ELF-1 (cell line): ENCODE measurements at regions not wholly inside any gene's neighbourhood (a gene's known extent, or its start where the extent isn't known, plus 50 kb on each side); places are given as distances from the start of the nearest gene placed in this dataset.
A peak's percentile ranks its signal among the peaks of the same experiment; 100 is the strongest.
"Not testable (repeated sequence)": the region's sequence is repeated elsewhere in the genome, so short reads cannot be mapped to it uniquely, and the experiment has no call there.

ENCODE experiments used
- DNase-seq: peaks from one replicate; pipeline ENCODE4 v3.0.0-alpha.2; 2016; ENCODE audit warnings: low read depth, low spot score

DNA sequence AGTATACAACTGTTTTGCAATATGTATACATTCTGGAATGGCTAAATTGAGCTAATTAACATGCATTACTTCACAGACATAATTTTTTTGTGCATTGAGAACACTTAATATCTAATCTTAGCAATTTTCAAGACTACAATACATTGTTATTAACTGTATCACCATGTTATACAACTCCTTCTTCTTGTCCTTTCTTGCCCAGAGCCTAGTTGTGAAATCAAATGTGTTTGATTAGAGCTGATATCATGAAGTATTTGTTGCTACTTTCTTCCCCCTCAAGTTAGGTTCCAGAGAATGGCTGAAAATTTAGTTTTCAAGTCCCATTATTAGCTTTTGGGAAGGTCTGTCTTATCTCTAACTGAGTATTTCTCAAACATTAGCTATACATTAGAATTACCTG, 607.8 kb downstream of the PSAT1 start:
- no peak for DNase-seq

DNA sequence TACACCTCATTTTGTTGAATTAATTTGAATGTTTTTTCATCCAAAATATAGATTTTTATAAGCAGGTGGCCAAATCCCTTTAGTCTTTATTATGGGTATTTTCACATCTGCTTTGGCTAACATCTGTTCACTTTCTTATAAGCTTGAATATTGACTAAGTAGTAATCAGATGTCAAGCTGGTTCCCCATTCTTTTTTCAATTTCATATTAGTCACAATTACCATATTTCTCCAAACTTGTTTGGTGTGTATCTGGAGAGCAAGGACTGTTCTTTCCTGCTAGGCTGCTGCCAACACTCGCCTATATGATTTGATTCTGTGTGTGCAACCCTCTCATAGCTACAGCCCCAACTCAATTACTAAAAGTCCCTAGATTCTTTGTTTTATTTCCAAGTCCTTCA, 608.5 kb downstream of the PSAT1 start:
- DNase-seq: no peak

DNA sequence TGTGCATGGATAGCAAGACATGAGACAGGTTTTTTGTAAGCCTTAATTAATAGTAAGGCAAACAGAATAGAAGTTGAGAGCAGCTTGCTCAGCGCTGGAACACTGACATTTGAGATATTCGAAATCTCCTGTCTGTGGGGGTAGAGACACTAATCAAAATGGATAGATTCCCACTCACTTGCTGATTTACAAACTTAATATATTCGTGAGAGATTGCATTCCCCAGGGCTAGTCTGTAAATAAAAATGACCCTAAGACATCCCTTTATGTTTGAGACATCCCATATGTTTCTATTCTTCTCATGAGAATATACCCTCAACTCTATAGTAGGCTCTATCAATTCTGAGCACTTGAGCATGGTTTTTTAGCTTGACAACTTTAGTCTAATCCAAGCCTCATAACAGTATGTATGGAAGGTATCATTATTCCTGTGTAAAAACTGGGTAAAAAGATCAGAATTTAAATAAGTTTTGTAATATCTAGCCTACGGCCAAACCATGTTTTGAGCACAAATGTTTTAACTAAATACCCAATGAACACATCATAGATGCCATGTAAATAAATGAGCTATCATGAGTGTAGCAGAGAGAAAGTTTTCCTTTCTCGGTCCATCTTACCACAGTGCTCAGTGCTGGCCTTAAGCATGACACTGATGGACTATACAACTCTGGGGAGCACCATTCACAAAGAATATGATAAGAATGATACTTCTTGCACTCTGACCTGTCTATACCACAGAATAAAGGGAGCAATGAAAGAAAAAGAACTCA, 609.2 kb downstream of the PSAT1 start:
- no peak for DNase-seq

DNA sequence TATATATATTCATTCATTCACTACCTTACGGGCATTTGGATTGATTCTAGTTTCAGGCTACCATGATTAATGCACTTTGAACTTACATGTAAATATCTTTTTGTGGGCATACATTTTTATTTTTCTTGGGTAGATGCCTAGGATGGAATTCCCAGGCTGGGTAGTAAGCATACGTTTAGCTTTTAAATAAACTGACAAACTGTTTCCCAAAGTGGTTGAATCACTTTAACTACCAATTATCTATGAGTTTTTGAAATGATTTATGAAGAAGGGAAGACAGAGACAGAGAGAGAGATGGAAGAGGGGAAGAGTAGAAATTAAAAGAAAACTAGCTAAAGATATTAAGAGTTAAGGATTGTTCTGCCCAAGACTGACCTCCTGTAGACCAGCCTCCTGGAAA, 612.6 kb downstream of the PSAT1 start:
- no peak for DNase-seq

DNA sequence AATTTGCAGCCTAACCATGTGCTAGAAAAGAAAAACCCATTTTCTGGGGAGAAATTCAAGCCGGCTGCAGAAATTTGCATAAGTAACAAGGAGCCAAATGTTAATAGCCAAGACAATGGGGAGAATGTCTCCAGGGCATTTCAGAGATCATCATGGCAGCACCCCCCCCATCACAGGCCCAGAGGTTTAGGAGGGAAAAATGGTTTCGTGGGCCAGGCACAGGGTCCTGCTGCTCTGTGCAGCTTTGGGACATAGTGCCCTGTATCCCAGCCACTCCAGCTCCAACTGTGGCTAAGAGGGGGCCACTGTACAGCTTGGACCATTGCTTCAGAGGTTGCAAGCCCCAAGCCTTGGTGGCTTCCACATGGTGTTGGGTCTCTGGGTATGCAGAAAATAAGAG, 620.0 kb downstream of the PSAT1 start:
- DNase-seq: not testable (repeated sequence)

DNA sequence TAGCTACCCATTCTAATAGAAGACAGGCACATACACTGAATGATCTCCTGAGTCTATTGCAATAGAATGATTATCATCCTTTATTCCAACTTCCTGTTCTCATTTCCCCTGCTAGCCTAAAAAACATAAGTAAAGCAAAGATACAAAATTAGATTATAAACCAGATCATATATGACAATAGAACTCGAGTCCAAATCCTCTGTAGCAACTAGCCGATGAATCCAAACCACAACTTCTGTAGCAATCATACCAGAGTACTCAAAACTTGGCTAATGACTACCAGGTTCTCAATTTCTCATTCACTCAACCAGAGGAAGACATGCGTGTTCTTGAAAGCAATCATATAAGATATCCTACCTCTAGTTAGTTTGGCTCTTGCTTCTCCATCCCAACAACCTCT, 622.1 kb downstream of the PSAT1 start:
- no peak for DNase-seq

DNA sequence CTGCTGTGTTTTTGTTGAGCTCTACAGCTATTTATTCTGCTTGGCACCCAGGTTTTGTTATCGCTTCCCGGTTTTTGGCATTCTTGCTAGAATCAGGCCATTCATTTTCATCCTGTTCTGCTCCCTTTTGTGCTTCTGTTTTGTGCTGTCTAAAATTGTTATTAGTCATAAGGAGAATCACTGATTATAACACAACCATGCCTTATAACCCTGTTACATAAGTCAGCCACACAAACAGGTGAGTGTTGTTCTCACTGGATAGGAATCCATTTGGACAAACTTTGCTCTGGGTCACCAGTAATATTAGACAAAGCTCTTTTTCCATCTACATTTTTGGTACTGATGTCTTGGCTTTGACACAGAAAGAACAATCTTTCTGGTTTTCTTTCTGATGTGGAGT, 622.8 kb downstream of the PSAT1 start:
- no peak for DNase-seq

DNA sequence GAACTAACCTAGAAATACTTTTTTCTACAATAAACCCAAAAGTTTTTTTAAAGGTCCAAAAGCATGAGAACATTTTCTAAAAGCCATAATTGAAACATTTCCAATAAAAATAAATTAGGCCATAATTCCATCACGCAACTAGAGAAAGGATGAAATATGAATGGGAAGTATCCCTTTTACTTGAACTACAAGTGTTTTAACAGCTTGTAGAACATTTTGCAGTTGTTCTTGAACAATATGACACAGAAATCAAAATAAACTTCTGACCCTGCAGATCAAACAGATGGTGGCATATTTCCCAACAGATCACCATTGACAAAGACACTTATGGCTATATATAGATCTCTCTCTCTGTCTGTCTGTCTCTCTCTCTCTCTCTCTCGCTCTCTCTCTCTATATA, 624.4 kb downstream of the PSAT1 start:
- no peak for DNase-seq

DNA sequence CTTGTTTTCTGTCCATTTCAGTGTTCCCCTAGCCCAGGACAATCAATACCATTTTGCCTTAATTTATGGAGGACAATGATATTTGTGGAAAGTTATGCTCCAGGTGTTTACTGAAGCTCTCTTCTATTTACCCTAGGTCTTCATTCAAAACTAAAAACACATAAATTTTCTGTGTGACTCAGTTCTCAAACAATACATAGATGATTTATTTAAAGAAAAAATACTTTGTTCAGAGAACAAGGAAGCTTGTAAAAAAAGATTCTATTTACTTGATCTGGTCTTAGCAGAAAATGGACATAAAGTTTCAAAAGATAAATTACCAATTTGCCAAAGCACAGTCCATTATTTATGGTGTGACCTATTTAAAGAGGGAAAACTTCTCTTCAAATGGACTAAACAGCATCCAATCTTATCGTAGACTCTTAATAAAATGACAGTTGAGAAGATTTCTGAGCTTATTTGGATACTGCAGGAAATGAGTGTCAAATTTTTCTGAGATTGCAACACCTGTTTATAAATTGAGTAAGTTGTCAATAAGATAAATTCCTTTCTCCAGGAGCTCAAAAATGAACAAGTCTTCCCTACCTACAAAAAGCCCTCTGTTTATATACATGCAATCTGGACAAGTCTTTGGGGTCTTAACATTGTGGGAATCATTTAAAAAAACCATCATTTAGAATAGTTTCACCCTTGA, 627.2 kb downstream of the PSAT1 start:
- DNase-seq: no peak

DNA sequence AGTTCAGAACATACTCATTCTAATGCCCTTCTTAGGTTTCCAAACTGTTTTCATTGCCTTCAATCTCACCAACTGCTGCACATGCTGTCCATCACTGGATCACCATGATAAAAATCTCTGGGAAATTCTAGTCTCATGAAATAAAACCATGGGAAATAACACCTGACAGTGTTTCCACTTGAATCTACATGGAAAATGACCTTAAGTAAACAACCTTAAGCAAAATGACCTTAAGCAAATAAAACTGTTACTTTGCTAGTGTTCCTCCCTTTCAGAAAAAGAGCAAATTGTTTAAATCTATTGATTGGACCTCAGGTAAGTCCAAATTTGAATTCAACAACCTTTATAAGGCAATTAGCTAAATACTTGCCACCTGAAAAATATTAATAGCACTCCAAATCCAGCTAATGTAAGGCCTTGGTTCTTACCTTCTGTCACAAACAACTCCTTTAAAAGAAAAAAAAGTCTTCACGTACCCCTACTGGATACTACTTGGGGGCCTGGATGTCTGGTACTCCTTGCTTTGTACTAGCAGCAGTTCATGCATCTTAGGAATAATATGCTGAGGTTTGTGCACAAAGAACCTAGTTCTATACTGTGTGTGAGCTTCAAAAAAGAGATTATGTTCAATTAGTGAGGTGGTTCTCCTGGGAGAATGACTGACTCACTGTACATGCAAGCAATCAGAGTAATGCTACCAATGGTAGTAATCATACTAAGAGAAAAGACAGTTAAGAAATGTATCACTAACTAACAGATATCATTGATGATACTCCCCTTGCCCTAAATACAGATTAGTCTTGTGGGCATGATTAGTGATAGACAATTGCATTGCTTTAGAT, 630.4 kb downstream of the PSAT1 start:
- DNase-seq: no peak

DNA sequence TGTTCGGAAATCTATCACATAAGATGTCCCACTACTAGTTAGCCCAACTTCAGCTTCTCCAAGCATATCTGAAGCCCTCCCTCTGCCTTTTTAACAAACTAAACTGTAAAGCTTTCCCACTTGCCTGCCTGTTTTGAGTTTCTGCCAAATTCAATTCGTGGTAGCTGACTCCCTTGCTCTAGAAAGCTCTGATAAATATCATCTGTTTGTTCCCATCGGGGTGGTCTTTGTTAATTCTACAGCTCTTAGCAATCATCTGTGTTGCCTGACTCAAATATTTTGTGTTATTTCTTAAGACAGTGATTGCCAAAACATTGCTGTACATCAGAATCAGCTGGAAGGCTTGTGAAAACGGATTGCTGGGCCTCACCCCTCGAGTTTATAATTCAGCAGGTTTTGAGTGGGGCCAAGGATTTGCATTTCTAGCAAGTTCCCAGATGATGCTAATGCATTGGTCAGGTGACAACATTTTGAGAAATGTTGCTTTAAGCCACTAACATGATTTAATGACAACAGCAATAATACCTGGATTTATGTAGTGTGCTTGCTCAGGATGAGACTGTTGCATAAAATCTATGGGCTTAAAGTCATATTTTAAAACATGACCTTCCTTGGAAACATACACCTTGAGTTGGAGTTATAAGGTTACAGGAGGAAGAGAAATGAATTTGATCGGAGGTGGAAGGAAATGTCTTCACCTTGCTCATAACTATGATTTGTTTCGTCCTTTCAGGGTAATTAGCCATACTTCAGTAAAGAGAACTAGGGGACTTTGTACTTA, 631.9 kb downstream of the PSAT1 start:
- no peak for DNase-seq

DNA sequence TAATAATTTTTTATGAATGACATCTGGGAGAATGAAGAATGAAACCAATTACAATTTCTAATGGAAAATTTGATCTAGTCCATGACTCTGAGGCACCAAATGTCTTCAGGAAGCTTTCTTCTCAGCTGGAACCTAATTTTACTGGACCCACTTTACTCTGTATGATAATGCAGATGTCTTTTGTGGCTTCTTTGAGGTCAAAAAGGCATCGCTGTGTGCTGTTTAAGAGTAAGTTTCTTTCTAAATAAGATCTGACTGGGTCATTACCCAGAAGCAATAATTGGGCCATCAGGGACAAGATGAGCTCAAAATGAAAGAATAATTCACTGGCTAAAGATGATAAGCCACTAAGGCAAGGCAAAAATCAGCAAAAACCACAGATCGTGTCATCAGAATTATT, 633.4 kb downstream of the PSAT1 start:
- DNase-seq: no peak

DNA sequence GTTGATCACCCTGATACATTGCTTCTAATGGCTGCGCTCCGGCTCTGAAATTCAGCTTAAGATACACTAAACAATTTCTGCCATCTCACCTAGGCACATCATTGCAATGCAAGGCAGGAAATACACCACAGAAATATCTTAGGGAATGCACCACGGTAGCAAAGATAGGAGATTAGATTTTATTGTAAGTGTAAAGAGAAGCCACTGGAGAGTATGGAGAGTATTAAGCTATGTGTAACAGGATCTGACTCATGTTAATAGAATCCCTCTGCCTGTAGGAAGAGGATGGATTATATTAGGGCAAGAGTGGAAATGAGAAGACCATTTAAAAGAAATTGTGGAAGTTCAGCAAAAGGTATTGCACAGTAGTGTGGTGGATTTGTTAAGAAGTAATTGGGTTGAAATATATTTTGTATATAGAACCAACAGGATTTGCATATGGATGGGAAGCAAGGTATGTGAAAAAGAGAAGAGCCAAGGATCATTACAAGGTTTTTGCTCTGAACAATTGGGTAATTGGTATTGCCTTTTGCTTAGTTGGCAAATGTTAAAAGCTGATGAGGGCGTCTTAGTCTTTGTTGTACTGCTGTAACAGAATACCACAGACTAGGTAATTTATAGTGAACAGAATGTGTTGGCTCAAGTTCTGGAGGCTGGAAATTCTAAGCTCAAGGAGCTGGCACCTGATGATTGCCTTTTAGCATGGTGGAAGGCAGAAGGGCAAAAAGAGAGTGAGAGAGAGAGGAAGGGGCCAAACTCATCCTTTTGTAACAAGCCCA, 636.1 kb downstream of the PSAT1 start:
- no peak for DNase-seq

DNA sequence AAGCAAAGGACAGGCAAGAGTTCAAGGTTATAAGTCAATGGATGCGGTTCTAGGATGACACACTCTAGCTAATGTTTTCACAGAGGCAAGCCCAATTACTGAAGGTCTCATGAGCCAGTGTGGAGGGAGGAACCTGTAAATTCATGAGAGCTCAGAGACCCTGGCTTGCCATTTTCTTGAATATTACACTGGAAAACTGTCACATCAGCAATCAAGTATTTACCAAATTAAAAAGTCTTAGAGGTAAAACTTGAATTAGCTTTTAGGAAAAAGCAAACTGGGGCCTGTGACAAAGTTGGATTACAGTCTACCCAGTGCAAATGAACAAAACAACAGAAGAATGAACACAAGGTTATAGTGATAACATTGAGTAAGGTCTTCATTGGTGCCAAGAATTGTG, 636.9 kb upstream of the TLE4 start:
- no peak for DNase-seq

DNA sequence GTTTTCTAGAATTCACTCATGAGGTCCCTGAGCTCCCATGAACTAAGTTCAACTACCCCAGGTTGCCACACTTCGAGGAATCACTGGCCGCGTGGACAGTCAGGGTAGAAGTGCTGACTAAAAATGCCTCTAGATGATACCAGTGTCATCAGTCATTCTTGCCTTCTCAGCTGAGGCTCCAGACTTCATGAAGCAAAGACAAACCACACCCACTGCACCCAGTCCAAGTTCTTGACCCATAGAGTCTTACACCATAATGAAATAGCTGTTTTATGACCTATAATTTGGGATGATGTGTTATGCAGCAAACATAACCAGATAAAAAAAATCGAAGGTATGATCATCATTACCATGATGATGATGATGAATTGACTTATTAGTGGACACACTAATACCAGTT, 632.9 kb upstream of the TLE4 start:
- DNase-seq: no peak

DNA sequence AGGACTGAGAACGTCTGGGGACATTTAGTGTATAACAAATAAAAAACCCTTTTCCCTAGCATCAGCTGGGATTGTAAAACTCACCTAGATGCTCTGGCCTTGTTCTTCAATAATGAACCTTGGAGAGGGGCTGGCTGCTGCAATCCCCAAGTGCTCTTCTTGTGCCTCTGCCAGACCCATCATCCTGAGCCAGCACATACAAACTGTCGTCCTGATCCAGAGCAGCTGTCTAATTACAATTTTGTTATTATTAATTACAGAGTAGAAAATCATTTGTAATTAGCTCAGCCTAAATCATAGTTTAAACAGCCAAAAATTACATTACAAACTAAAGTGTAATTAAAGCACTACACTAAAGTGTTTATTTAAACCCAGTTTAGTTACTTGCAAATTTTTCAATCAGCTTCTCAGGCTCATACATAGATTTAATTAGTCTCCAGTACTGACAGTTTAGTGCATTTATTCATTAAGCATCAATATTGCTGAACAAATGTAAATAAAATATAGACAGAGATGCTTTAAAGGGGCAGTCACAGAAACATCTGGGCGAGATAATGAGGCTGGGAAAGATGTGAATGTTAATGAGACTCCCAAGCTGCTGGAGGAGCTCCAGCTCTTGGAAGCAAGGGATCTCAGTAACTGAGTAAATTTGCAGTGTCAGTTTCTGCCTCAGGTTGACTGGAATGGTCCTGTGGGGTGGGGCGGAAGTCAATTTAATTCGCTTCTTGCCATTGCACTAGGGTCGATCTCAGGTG, 632.3 kb upstream of the TLE4 start:
- DNase-seq: no peak

DNA sequence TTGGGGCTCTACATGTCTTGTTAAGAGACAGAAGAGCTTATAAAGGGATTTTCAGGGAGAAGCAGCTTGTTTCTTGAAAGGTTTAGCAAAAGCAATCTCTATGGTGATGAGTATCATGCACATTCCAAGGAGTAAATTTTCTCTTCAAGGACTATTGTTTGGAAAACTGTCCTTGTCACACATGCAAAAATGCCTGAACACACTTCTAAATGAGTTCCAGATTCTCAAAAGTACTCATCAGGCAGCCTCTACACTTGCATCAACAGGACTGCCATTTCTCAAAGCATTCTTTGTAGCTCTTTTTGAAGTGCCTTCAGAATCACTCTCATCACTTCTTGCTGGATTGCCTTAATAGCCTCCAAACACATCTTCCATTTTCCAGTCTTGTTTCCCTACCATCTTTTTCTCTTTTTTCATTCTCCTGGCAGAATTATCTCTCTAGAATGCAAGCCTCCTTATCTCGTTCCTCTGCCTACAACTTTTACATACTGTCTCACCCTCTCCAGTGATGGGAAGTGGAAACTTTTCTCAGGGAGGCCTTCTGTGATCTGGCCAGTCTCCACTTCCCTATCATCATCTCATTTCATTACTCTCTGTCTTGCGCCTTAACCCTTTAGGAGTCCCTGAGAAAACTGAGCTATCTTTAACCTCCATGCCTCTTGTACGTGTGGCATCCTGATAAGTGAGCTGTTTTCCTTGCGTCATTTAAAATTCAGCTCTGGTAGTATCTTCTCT, 631.5 kb upstream of the TLE4 start:
- peak; percentile 9 for DNase-seq

DNA sequence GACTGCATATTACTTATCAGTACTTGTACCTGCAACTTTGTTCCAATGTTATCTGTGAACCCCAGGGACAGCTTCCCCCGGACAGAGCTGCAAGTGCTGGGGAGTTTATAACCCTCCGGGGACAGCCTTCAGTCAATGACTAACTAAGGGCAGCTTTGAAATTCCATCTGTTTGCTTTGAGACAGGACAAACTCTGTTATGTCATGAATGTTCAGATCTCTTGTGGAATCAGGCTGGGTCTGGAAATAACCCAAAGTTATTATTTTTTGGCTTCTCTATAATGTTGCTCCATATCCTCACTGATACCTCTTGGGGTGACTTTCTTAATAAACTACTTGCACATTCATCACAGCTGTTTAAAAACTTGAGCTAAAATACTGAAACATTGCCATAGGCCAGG, 617.5 kb upstream of the TLE4 start:
- no peak for DNase-seq

DNA sequence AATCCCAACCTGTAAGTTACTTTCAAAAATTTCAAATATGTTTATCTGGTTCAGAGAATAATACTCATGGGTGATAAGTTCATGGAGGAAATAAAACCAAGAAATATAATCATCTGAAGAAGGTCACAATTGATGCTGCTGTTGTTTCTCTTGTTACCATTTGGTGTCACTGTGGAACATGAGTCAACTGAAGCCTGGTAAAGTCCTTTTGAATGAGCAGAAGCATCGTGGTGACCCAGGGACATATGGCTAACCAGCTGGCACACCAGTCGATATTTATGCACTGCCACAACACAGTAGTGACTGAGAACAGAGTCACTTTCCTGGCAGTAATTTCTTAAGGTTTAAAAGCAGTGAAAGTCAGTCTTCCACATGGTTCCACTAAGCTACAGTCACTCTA, 612.9 kb upstream of the TLE4 start:
- DNase-seq: no peak

DNA sequence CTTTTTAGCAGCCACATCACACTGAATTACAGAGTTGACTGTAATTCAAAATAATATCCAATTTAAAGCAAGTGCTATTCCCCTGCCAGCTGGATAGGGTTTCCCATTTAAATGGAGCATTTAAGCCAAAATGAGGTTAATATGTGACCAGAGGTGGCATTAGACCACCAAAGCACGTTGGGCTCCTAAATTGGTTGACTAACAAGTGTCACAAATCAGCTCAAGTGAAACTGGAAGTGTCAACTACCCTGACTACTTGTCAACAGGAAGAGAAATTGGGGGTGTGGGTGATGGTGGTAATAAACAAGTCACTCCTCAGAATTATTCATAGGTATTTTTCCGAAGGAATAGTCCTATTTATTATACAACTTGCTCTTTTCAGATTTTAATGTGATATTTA, 609.6 kb upstream of the TLE4 start:
- DNase-seq: no peak
